NCI-H774 (cell line): ENCODE measurements at regions not wholly inside any gene's neighbourhood (a gene's known extent, or its start where the extent isn't known, plus 50 kb on each side); places are given as distances from the start of the nearest gene placed in this dataset.
"Not testable (repeated sequence)": the region's sequence is repeated elsewhere in the genome, so short reads cannot be mapped to it uniquely, and the experiment has no call there.

Experiments
- DNase-seq: peaks from one replicate; lab custom pipeline; 2025; lab: John Stamatoyannopoulos, UW

GRCh38 chr17:70713694-70714093, 544.4 kb downstream of the KCNJ2 start:
- no peak for DNase-seq

- DNase-seq, result no peak
These were observed 547.2 kb downstream of the KCNJ2 start for GRCh38 chr17:70716551-70716950.

- DNase-seq, result no peak
These were observed 547.7 kb downstream of the KCNJ2 start for GRCh38 chr17:70717042-70717441.

- no peak for DNase-seq
These were observed 567.1 kb downstream of the KCNJ2 start for GRCh38 chr17:70736375-70736957.

- no peak for DNase-seq
These were observed 569.7 kb downstream of the KCNJ2 start for GRCh38 chr17:70739065-70739464.

GRCh38 chr17:70746574-70746973, 577.2 kb downstream of the KCNJ2 start:
- not testable (repeated sequence) for DNase-seq

- no peak for DNase-seq
These were observed 581.7 kb downstream of the KCNJ2 start for GRCh38 chr17:70750983-70751382.

GRCh38 chr17:70752461-70752860, 583.1 kb downstream of the KCNJ2 start:
- not testable (repeated sequence) for DNase-seq

- no peak for DNase-seq
These were observed 583.7 kb downstream of the KCNJ2 start for GRCh38 chr17:70752966-70753467.

- DNase-seq, result no peak
These were observed 593.7 kb downstream of the KCNJ2 start for GRCh38 chr17:70763018-70763417.

- peak; percentile 56 for DNase-seq
These were observed 597.9 kb downstream of the KCNJ2 start for GRCh38 chr17:70767102-70767701.

GRCh38 chr17:70769956-70770355, 600.6 kb downstream of the KCNJ2 start:
- DNase-seq, result no peak

GRCh38 chr17:70771804-70772386, 602.6 kb downstream of the KCNJ2 start:
- no peak for DNase-seq

- DNase-seq, result no peak
These were observed 603.4 kb downstream of the KCNJ2 start for GRCh38 chr17:70772761-70773160.

GRCh38 chr17:70773258-70773657, 603.9 kb downstream of the KCNJ2 start:
- no peak for DNase-seq

- no peak for DNase-seq
These were observed 605.2 kb downstream of the KCNJ2 start for GRCh38 chr17:70774339-70775117.

- DNase-seq, result no peak
These were observed 606.3 kb downstream of the KCNJ2 start for GRCh38 chr17:70775679-70776078.

- no peak for DNase-seq
These were observed 607.1 kb downstream of the KCNJ2 start for GRCh38 chr17:70776441-70776840.

GRCh38 chr17:70780031-70780430, 610.7 kb downstream of the KCNJ2 start:
- no peak for DNase-seq

GRCh38 chr17:70786081-70786480, 616.7 kb downstream of the KCNJ2 start:
- no peak for DNase-seq

- no peak for DNase-seq
These were observed 618.5 kb downstream of the KCNJ2 start for GRCh38 chr17:70787721-70788300.

- DNase-seq, result no peak
These were observed 622.6 kb downstream of the KCNJ2 start for GRCh38 chr17:70791748-70792443.
